HG02938 (cell line): ENCODE measurements at regions not wholly inside any gene's neighbourhood (a gene's known extent, or its start where the extent isn't known, plus 50 kb on each side); places are given as distances from the start of the nearest gene placed in this dataset.
"Not testable (repeated sequence)": the region's sequence is repeated elsewhere in the genome, so short reads cannot be mapped to it uniquely, and the experiment has no call there.

Source experiments
- ATAC-seq: cut with Tn5 transposase; IDR thresholded peaks from one replicate; pipeline ENCODE4 v1.9.1; 2021; ENCODE audit warnings: mild to moderate bottlenecking, moderate library complexity; ENCODE audit not compliant: unreplicated experiment

DNA sequence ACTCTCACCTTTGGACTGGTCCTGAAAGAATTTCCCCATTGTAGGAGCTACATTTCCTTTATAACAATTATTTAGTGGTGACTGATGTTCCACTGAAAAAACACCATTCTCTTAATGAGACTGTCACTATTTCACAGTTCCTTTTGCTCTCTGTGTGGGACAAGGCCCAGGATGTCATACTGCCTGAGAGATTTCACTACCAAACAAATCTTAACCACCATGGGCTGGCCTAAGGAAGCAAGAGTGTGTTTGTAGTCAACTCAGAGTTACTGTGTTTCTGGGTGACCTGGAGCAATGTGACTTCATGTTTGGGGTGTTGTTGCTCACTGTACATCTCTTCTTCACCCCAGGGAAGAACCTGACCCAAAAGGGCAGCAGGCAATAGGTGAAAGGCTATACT, 50.1 kb upstream of the ZNF608 start:
- ATAC-seq: no peak

DNA sequence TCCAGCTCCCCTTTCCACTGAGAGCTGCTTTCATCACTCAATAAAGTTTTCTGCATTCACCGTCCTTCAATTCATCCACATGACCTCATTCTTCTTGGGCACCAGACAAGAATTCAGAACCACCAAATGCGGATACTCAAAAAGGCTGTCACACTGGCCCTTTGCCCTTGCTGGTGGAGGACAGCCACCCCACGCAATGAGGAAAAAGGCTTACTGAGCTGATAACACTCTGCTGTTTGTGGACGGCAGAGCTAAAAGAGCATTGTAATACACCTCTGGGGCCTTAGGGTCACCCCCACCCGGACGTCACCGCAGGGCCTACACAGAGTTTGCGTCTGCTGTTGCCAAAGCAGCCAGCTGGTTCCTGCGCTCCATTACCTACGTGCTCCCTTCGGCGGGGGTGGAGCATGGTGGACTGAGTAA, 51.2 kb upstream of the ZNF608 start:
- no peak for ATAC-seq

DNA sequence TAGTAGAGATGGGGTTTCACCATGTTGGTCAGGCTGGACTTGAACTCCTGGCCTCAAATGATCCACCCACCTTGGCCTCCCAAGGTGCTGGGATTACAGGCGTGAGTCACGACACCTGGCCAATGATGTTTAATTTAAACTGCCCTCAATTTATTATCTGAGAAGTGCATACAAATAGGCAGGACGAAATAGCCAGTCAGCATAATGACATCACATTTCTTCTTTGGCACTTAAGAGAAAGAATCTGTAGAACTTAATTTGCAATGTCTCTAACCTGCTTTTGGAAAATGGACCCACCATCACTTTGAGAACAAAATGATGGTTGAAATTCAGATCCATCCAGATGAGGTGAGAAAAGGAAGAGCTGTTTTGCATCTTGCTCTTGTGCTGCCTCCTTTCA, 52.5 kb upstream of the ZNF608 start:
- ATAC-seq: no peak

DNA sequence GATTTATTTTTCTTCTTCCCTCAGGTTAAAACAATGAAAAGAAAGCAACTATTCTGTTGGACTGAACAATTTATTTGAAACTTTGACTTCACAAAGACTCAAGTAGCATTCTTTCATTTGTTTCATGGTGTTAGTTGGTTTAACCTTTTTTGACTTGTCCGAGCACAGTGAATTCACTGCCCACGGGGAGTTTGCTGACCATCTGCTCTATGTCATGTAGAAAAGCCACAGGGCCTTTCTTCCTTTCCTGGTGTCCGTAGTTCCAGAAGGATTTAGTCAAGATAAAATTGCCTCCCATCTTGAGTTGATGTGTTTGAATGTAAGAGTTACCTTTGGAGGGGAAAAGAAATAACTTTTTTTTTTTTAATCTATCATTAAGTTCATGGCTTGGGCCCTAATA, 55.1 kb upstream of the ZNF608 start:
- ATAC-seq: no peak

DNA sequence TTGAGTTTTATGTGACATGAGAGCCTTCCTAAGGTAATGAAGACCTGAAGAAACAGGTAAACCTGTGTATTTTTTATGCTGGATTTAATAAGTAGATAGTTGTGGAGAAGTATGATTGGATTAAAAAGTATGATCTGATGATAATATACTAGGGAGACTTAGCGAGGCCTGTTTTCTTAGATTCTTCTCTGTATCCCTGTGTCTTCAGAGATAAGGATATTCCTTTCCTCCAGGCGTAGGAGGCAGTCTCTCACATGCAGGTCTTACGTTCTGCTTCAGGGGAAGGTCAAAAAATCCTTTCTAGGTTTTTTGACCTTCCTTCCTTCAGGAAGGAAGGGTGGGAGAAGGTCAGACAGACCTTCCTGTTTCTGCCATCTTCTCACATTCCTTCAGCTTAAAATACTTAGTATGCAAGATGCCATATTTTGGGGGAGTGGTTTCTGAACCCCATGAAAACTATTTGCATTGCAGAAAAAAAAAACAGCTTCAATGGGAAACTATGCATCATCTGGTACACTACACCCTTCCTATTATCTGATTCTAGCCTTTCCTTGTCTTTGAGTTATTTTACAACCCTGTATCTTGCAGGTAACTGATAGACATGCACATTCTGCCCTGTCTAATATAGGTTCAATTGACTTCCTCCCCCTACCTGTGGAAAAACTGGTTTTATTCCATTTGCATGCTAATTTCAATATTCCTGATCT, 57.3 kb upstream of the ZNF608 start:
- ATAC-seq: no peak

GRCh38 chr5:124806026-124806372, 59.6 kb upstream of the ZNF608 start:
- no peak for ATAC-seq

DNA sequence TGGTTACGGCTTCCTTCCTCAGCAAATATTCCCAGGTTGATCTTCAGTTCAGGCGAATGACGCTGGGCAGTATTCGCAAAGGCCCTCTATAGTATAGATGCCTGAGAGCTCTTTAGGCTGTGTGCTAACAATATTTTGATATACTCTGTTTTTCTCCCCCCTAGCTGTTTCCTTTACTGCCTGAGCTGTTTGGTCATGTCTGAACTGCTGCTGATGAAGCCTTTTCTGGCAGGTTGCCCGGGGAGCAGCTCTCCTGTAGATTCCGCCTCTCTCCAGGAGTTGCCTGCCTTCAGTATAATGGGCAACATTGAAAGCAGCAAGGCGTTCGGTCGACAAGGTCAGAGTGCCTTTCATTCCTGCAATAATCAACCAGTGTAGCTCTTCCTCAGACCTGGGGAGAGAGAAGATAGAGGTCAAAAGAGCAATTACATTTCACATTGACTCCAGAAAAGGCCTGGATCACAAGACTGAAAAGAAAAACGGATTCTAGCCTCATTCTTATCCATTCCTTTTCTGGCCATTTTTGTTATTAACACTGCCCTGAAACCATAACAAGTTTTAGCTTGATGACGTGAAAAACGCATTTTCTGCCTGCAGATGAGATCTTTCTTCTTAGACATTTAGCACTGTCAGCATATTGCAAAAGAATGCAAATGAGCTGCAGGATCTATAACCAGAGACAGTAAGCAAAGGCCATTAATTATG, 60.1 kb upstream of the ZNF608 start:
- ATAC-seq: no peak

- ATAC-seq: no peak
Observed at GRCh38 chr5:124808842-124809268, 62.4 kb upstream of the ZNF608 start.

- no peak for ATAC-seq
Observed at GRCh38 chr5:124810396-124811006, 64.1 kb upstream of the ZNF608 start.

- no peak for ATAC-seq
Observed at GRCh38 chr5:124812771-124813358, 66.4 kb upstream of the ZNF608 start.

DNA sequence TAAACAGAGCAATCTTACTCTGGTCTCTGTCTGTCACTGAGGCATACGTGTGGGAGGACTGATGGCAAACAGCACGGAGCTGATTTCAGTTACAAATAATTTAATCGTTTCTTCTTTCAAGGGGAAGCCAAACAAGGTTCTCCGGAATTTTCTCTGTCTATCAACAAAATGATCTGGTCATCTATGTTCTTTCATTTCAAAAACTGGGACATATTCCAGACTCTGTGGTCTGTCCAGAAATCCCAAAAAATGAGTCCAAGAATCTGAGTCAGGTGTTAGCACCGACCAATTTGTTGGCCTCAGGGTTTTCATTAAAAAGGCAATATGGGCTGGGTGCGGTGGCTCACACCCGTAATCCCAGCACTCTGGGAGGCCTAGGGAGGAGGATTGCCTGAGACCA, 69.9 kb upstream of the ZNF608 start:
- no peak for ATAC-seq

- ATAC-seq: no peak
Observed at GRCh38 chr5:124819201-124819600, 72.8 kb upstream of the ZNF608 start.

- no peak for ATAC-seq
Observed at GRCh38 chr5:124822647-124823046, 76.2 kb upstream of the ZNF608 start.

- no peak for ATAC-seq
Observed at GRCh38 chr5:124823380-124823779, 76.9 kb upstream of the ZNF608 start.

GRCh38 chr5:124824637-124825158, 78.3 kb upstream of the ZNF608 start:
- ATAC-seq: no peak

DNA sequence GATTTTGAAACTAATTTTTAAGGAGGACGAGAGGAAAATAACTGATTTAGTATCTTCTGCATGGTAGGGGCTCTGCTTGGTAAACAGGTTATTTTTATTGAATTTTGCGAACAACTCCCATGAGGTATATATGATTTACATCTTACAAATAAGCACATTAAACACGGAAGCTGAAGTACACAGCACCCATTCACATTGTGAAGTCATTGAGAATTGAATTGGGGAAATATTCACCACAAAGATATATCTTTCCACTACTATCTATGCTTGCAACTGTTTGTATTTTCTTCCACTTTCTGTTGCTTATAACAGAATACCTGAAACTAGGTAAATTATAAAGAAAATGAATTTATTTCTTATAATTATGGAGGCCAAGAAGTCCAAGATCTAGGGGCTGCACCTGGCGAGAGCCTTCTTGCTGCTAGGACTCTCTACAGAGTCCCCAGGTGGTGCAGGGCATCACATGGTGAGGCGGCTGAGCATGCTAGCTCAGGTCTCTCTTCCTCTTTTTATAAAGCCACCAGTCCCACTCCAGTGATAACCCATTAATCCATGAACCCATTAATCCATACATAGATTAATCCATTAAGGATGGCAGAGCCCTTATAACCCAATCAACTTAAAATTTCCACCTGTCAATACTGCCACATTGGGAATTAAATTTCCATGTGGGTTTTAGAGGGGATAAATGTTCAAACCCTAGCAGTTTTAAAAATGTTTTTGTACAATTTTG, 79.0 kb upstream of the ZNF608 start:
- ATAC-seq: peak; percentile 79

- ATAC-seq: no peak
Observed at GRCh38 chr5:124825983-124826337, 79.5 kb upstream of the ZNF608 start.

DNA sequence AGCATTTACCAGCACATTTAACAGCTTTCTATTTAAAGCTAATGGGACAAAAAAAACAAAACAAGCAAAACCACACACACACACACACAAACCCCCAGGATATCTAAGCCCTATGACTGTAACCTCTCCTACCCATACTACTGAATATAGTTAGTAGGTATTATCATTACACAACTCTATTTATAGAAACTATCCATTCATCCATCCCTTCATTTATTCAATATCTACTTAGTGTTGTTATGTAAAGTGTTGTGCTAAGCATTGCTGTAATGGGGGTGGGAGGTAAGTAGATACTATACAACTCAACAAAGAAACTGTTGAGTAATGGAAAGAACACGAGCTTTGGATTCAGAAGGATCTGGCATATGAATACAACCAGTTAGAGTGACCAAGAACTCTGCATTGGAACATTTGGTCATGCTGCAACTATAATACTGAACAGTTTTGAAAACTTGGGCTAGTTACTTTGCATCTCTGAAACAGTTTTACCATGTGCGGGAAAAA, 82.3 kb upstream of the ZNF608 start:
- ATAC-seq: no peak

DNA sequence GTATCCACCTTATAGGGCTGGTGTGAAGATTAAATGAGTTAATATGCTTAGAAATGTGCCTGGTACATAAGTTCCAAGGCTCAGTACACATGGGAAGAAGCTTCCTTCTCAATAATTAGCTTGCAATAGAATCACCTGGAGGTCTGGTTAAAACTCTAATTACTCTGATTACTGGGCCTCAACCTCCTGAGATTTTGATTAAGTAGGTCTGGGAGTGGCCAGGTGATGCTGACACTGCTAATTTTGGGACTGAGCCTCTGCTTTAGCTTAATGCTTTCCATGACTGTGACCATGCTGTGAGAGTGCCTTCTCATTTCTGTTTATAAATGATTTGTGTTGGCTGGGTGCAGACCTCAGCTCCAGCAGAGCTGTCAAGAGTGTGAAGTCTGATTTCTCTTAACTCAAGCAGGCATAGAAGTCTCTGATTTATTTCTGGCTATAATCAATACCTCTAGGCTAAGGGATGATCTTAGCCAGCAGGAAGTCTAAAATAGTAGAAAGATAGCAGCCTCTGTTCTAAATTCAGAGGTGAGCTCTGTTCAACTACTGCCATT, 85.3 kb upstream of the ZNF608 start:
- no peak for ATAC-seq

DNA sequence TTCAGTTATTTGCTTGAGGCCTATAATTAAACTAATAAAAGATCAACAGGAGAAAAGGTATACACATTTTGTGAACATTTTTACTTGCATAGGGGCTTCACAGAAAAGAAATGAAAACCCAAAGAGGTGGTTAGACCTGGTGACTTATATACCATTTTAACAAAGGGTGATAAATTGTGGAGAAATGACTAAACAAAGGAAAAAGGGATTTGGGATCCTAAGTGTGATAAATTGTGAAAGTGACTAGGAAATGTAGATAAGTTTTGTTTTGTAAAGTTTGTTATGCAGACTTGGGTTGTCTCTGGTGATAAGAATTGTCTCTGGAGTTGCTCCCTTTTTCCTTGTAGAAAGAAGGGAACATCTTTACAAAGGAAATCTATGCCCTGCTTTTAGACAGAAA, 86.1 kb upstream of the ZNF608 start:
- ATAC-seq: no peak

- ATAC-seq: not testable (repeated sequence)
Observed at GRCh38 chr5:124836314-124836713, 89.9 kb upstream of the ZNF608 start.
